HG03520 (cell line): ENCODE measurements at regions not wholly inside any gene's neighbourhood (a gene's known extent, or its start where the extent isn't known, plus 50 kb on each side); places are given as distances from the start of the nearest gene placed in this dataset.
"Not testable (repeated sequence)": the region's sequence is repeated elsewhere in the genome, so short reads cannot be mapped to it uniquely, and the experiment has no call there.

Source experiments
- ATAC-seq: cut with Tn5 transposase; IDR thresholded peaks from one replicate; pipeline ENCODE4 v1.9.1; 2021; ENCODE audit warnings: mild to moderate bottlenecking, moderate library complexity; ENCODE audit not compliant: unreplicated experiment

GRCh38 chr4:131098976-131099375 is 2003.0 kb downstream of the C4orf33 start:
- ATAC-seq = no peak

- no peak for ATAC-seq
Observed at GRCh38 chr4:131113273-131113672, 2017.3 kb downstream of the C4orf33 start.

- ATAC-seq = no peak
Observed at GRCh38 chr4:131113704-131114103, 2017.8 kb downstream of the C4orf33 start.

GRCh38 chr4:131119661-131120060 is 2023.7 kb downstream of the C4orf33 start:
- no peak for ATAC-seq

GRCh38 chr4:131137196-131137595 is 2011.9 kb upstream of the PCDH10 start:
- ATAC-seq = no peak

- ATAC-seq = no peak
Observed at GRCh38 chr4:131159261-131159660, 1989.8 kb upstream of the PCDH10 start.

- ATAC-seq = no peak
Observed at GRCh38 chr4:131192318-131192717, 1956.8 kb upstream of the PCDH10 start.

- no peak for ATAC-seq
Observed at GRCh38 chr4:131207589-131207988, 1941.5 kb upstream of the PCDH10 start.

GRCh38 chr4:131248314-131248713 is 1900.8 kb upstream of the PCDH10 start:
- ATAC-seq = no peak

GRCh38 chr4:131251321-131251720 is 1897.8 kb upstream of the PCDH10 start:
- no peak for ATAC-seq

- ATAC-seq = no peak
Observed at GRCh38 chr4:131257241-131257640, 1891.9 kb upstream of the PCDH10 start.

GRCh38 chr4:131258361-131258760 is 1890.7 kb upstream of the PCDH10 start:
- ATAC-seq = no peak

GRCh38 chr4:131288441-131288840 is 1860.7 kb upstream of the PCDH10 start:
- no peak for ATAC-seq

GRCh38 chr4:131296192-131296591 is 1852.9 kb upstream of the PCDH10 start:
- no peak for ATAC-seq

GRCh38 chr4:131302108-131302507 is 1847.0 kb upstream of the PCDH10 start:
- ATAC-seq = no peak

GRCh38 chr4:131304686-131305085 is 1844.4 kb upstream of the PCDH10 start:
- ATAC-seq = no peak

- no peak for ATAC-seq
Observed at GRCh38 chr4:131309628-131310027, 1839.5 kb upstream of the PCDH10 start.

GRCh38 chr4:131316086-131316485 is 1833.0 kb upstream of the PCDH10 start:
- no peak for ATAC-seq

- ATAC-seq = no peak
Observed at GRCh38 chr4:131337936-131338335, 1811.2 kb upstream of the PCDH10 start.

GRCh38 chr4:131339137-131339536 is 1810.0 kb upstream of the PCDH10 start:
- no peak for ATAC-seq

GRCh38 chr4:131344761-131345160 is 1804.3 kb upstream of the PCDH10 start:
- no peak for ATAC-seq

GRCh38 chr4:131347816-131348215 is 1801.3 kb upstream of the PCDH10 start:
- ATAC-seq = no peak

- ATAC-seq = peak; percentile 88
Observed at GRCh38 chr4:131348263-131348662, 1800.8 kb upstream of the PCDH10 start.

GRCh38 chr4:131352371-131352770 is 1796.7 kb upstream of the PCDH10 start:
- ATAC-seq = not testable (repeated sequence)
